ENCODE measurements at regions not wholly inside any gene's neighbourhood (a gene's known extent, or its start where the extent isn't known, plus 50 kb on each side); places are given as distances from the start of the nearest gene placed in this dataset.
A peak's percentile ranks its signal among the peaks of the same experiment; 100 is the strongest.
"Not testable (repeated sequence)": the region's sequence is repeated elsewhere in the genome, so short reads cannot be mapped to it uniquely, and the experiment has no call there.

- H3K4me3 ChIP-seq; in situ Hi-C loops (cut with MboI; ENCODE audit: low pct_unique_long_range_greater_than_20kb in 2 of 9, low sequenced_read_pairs in 9 of 9, unreplicated experiment in 9 of 9); H3K4me1 ChIP-seq (replicated peaks in 1 of 2); H3K27ac ChIP-seq; ATAC-seq (replicated peaks in 6 of 8): not testable (repeated sequence)
- no CpG with 5 or more reads among the region's 2 CpGs for WGBS, 10 experiments
These were observed 207.8 kb downstream of the USP6NL start for GRCh38 chr10:11403646-11404045.

GRCh38 chr10:11403116-11403515 is 208.3 kb downstream of the USP6NL start:
- WGBS, 10 experiments, result 71 to 100% (median 93%) methylated on average over 3 to 7 of the region's 11 CpGs; no CpG with 5 or more reads in 2 of the 10 experiments
- Histone ChIP-seq H3K4me1 (replicated peaks in 1 of 2) (peaks cover 0 to 8% of the 10 kb centered on the region in 2 donors), H3K4me3 (no peak overlapping the region), H3K27ac (no peak overlapping the region)
- no peak for ATAC-seq (replicated peaks in 6 of 8)
- in situ Hi-C loops (cut with MboI; ENCODE audit: low pct_unique_long_range_greater_than_20kb in 2 of 9, low sequenced_read_pairs in 9 of 9, unreplicated experiment in 9 of 9), result no loop called here

GRCh38 chr10:11402392-11402791 is 209.1 kb downstream of the USP6NL start:
- 0 to 100% (median 78%) methylated on average over 1 to 2 of the region's 2 CpGs; no CpG with 5 or more reads in 2 of the 10 experiments for WGBS, 10 experiments
- ATAC-seq (replicated peaks in 6 of 8), result no peak
- Histone ChIP-seq H3K4me3 (no peak overlapping the region), H3K27ac (no peak overlapping the region), H3K4me1 (replicated peaks in 1 of 2) (peaks cover 0 to 8% of the 10 kb centered on the region in 2 donors)
- in situ Hi-C loops (cut with MboI; ENCODE audit: low pct_unique_long_range_greater_than_20kb in 2 of 9, low sequenced_read_pairs in 9 of 9, unreplicated experiment in 9 of 9), result no loop called here

GRCh38 chr10:11401264-11402235 is 209.9 kb downstream of the USP6NL start:
- no peak for ATAC-seq (replicated peaks in 6 of 8)
- H3K4me1 ChIP-seq (replicated peaks in 1 of 2), result peaks cover 0 to 8% of the 10 kb centered on the region in 2 donors
- H3K4me3 ChIP-seq, result no peak overlapping the region
- no peak overlapping the region for H3K27ac ChIP-seq
- 20 to 60% (median 41%) methylated on average over 1 to 13 of the region's 16 CpGs; no CpG with 5 or more reads in 3 of the 10 experiments for WGBS, 10 experiments
- in situ Hi-C loops (cut with MboI; ENCODE audit: low pct_unique_long_range_greater_than_20kb in 2 of 9, low sequenced_read_pairs in 9 of 9, unreplicated experiment in 9 of 9), result no loop called here

- Histone ChIP-seq H3K4me1 (replicated peaks in 1 of 2) (peaks cover 0 to 8% of the 10 kb centered on the region in 2 donors), H3K27ac (no peak overlapping the region), H3K4me3 (no peak overlapping the region)
- ATAC-seq (replicated peaks in 6 of 8), result peak in 1 of 8 experiments; percentile 60
- 14 to 93% (median 80%) methylated on average over 2 to 4 of the region's 8 CpGs; no CpG with 5 or more reads in 5 of the 10 experiments for WGBS, 10 experiments
- in situ Hi-C loops (cut with MboI; ENCODE audit: low pct_unique_long_range_greater_than_20kb in 2 of 9, low sequenced_read_pairs in 9 of 9, unreplicated experiment in 9 of 9), result no loop called here
These were observed 213.4 kb downstream of the USP6NL start for GRCh38 chr10:11397980-11398580.

- peak in 2 of 8 experiments; percentile 31 to 63 for ATAC-seq (replicated peaks in 6 of 8)
- WGBS, 10 experiments, result 0 to 95% (median 70%) methylated on average over 1 to 8 of the region's 21 CpGs; no CpG with 5 or more reads in 3 of the 10 experiments
- in situ Hi-C loops (cut with MboI; ENCODE audit: low pct_unique_long_range_greater_than_20kb in 2 of 9, low sequenced_read_pairs in 9 of 9, unreplicated experiment in 9 of 9), result no loop called here
- no peak overlapping the region for H3K4me3 ChIP-seq
- peaks cover 0 to 8% of the 10 kb centered on the region in 2 donors for H3K4me1 ChIP-seq (replicated peaks in 1 of 2)
- H3K27ac ChIP-seq, result no peak overlapping the region
These were observed 214.1 kb downstream of the USP6NL start for GRCh38 chr10:11397077-11397965.

GRCh38 chr10:11396311-11396955 is 215.0 kb downstream of the USP6NL start:
- Histone ChIP-seq H3K4me3 (no peak overlapping the region), H3K27ac (no peak overlapping the region), H3K4me1 (replicated peaks in 1 of 2) (peaks cover 0 to 2% of the 10 kb centered on the region in 2 donors)
- no peak for ATAC-seq (replicated peaks in 6 of 8)
- in situ Hi-C loops (cut with MboI; ENCODE audit: low pct_unique_long_range_greater_than_20kb in 2 of 9, low sequenced_read_pairs in 9 of 9, unreplicated experiment in 9 of 9), result no loop called here
- WGBS, 10 experiments, result 29 to 97% (median 80%) methylated on average over 1 to 5 of the region's 17 CpGs; no CpG with 5 or more reads in 5 of the 10 experiments

GRCh38 chr10:11395581-11396310 is 215.7 kb downstream of the USP6NL start:
- in situ Hi-C loops (cut with MboI; ENCODE audit: low pct_unique_long_range_greater_than_20kb in 2 of 9, low sequenced_read_pairs in 9 of 9, unreplicated experiment in 9 of 9), result no loop called here
- WGBS, 10 experiments, result 20 to 100% (median 83%) methylated on average over 1 to 6 of the region's 15 CpGs; no CpG with 5 or more reads in 1 of the 10 experiments
- H3K4me3 ChIP-seq, result no peak overlapping the region
- H3K4me1 ChIP-seq (replicated peaks in 1 of 2), result no peaks in the 10 kb centered on the region
- no peak overlapping the region for H3K27ac ChIP-seq
- ATAC-seq (replicated peaks in 6 of 8), result no peak

- in situ Hi-C loops (cut with MboI; ENCODE audit: low pct_unique_long_range_greater_than_20kb in 2 of 9, low sequenced_read_pairs in 9 of 9, unreplicated experiment in 9 of 9), result no loop called here
- no peak for ATAC-seq (replicated peaks in 6 of 8)
- 0 to 100% (median 58%) methylated on average over 1 to 2 of the region's 2 CpGs; no CpG with 5 or more reads in 6 of the 10 experiments for WGBS, 10 experiments
- no peak overlapping the region for H3K27ac ChIP-seq
- no peaks in the 10 kb centered on the region for H3K4me1 ChIP-seq (replicated peaks in 1 of 2)
- no peak overlapping the region for H3K4me3 ChIP-seq
These were observed 216.3 kb downstream of the USP6NL start for GRCh38 chr10:11395161-11395560.

GRCh38 chr10:11393858-11394257 is 217.6 kb downstream of the USP6NL start:
- in situ Hi-C loops (cut with MboI; ENCODE audit: low pct_unique_long_range_greater_than_20kb in 2 of 9, low sequenced_read_pairs in 9 of 9, unreplicated experiment in 9 of 9), result no loop called here
- ATAC-seq (replicated peaks in 6 of 8), result no peak
- no peak overlapping the region for H3K4me3 ChIP-seq
- H3K4me1 ChIP-seq (replicated peaks in 1 of 2), result no peaks in the 10 kb centered on the region
- 28 to 93% (median 74%) methylated on average over 2 to 8 of the region's 9 CpGs for WGBS, 10 experiments
- no peak overlapping the region for H3K27ac ChIP-seq

GRCh38 chr10:11392776-11393175 is 218.7 kb downstream of the USP6NL start:
- Histone ChIP-seq H3K4me1 (replicated peaks in 1 of 2) (peaks cover 3 to 5% of the 10 kb centered on the region in 2 donors), H3K4me3 (no peak overlapping the region), H3K27ac (no peak overlapping the region)
- no peak for ATAC-seq (replicated peaks in 6 of 8)
- WGBS, 10 experiments, result 67 to 98% (median 83%) methylated on average over 1 to 10 of the region's 10 CpGs; no CpG with 5 or more reads in 3 of the 10 experiments
- in situ Hi-C loops (cut with MboI; ENCODE audit: low pct_unique_long_range_greater_than_20kb in 2 of 9, low sequenced_read_pairs in 9 of 9, unreplicated experiment in 9 of 9), result no loop called here

GRCh38 chr10:11388996-11389395 is 222.5 kb downstream of the USP6NL start:
- Histone ChIP-seq H3K4me1 (replicated peaks in 1 of 2) (peaks cover 10 to 16% of the 10 kb centered on the region in 2 donors), H3K27ac (no peak overlapping the region), H3K4me3 (no peak overlapping the region)
- 67 to 100% (median 85%) methylated on average over 1 to 6 of the region's 9 CpGs; no CpG with 5 or more reads in 4 of the 10 experiments for WGBS, 10 experiments
- no peak for ATAC-seq (replicated peaks in 6 of 8)
- in situ Hi-C loops (cut with MboI; ENCODE audit: low pct_unique_long_range_greater_than_20kb in 2 of 9, low sequenced_read_pairs in 9 of 9, unreplicated experiment in 9 of 9), result no loop called here
